ENCODE measurements at regions not wholly inside any gene's neighbourhood (a gene's known extent, or its start where the extent isn't known, plus 50 kb on each side); places are given as distances from the start of the nearest gene placed in this dataset.

DNA sequence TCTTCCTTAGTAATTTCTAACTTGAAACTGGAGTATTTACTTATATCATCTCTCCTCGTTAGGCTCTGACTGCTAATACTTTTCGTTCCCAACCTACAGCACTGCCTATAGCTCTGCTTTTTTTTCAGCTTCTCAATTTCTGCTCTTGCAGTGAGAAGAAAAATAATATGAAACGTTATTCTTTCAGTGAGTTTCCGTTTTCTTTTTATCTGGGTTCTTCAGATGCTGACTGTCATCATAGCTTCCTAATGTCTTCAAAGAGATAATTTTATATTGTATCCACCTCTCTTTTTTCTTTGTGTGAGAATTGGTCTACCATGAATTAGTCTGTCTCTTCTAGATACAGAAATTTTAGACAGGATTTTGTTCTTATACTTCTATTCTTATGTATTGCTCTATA lies 454.9 kb downstream of the LMO7 start:
- no peak for TF ChIP-seq JUND (IDR thresholded peaks at IDR 0.05)
- no peak for TF ChIP-seq TAF1 (IDR thresholded peaks at IDR 0.05; ENCODE audit: borderline replicate concordance, low read depth, low read length)
- TF ChIP-seq, protein P1, sequence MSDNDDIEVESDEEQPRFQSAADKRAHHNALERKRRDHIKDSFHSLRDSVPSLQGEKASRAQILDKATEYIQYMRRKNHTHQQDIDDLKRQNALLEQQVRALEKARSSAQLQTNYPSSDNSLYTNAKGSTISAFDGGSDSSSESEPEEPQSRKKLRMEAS (IDR thresholded peaks at IDR 0.05; ENCODE audit: low read depth) = no peak
- CTCF ChIA-PET = interaction anchor here (0.6 to 0.8 kb wide), 2 partner anchors 15 to 53 kb away, joined by 3 read pairs; no protein-coding TSS in a partner anchor
- no peak overlapping the region for H3K27ac ChIP-seq (ENCODE audit: low read depth in 2 of 2, low read length in 1 of 2)
- no peaks in the 10 kb centered on the region for H3F3A ChIP-seq (replicated peaks; ENCODE audit: insufficient read depth)
- no peak for DNase-seq
- no peaks in the 10 kb centered on the region for H4K20me1 ChIP-seq (ENCODE audit: insufficient read depth)
- no peaks in the 10 kb centered on the region for H3K36me3 ChIP-seq (replicated peaks in 1 of 2; ENCODE audit: control insufficient read depth in 1 of 2, insufficient read depth in 2 of 2, low read length in 1 of 2)
- no peaks in the 10 kb centered on the region for H3K9me2 ChIP-seq
- H3K9me3 ChIP-seq = no peaks in the 10 kb centered on the region
- H3K79me2 ChIP-seq (ENCODE audit: insufficient read depth) = no peaks in the 10 kb centered on the region
- no peak overlapping the region for H3K4me3 ChIP-seq (ENCODE audit: low read depth in 2 of 2, low read length in 1 of 2)
- POLR2A ChIA-PET = no interaction called here
- H2AFZ ChIP-seq (ENCODE audit: low read depth) = no peak overlapping the region
- H3K4me2 ChIP-seq = no peak overlapping the region
- no peaks in the 10 kb centered on the region for H3K4me1 ChIP-seq (ENCODE audit: control insufficient read depth in 1 of 2, insufficient read depth in 2 of 2, low read depth in 1 of 2, low read length in 1 of 2)
- WGBS (ENCODE audit: low lambda C conversion rate) = 6% methylated on average over 4 of the region's 4 CpGs
- no peak overlapping the region for H3K9ac ChIP-seq
- H3K27me3 ChIP-seq (ENCODE audit: insufficient read depth) = no peaks in the 10 kb centered on the region; the same call in 1 of the 2 replicates

DNA sequence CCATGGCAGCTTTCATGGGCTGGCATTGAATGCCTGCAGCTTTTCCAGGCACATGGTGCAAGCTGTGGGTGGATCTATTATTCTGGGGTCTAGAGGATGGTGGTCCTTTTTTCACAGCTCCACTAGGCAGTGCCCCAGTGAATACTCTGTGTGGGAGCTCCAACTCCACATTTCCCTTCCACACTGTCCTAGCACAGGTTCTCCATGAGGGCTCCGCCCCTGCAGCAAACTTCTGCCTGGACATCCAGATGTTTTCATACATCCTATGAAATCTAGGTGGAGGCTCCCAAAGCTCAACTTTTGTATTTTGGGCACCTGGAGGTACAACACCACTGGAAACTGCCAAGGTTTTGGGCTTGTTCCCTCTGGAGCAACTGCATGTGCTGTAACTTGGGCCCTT lies 450.6 kb downstream of the LMO7 start:
- ChIA-PET POLR2A (no interaction called here), CTCF (no interaction called here)
- Histone ChIP-seq H3K79me2 (ENCODE audit: insufficient read depth) (no peaks in the 10 kb centered on the region), H4K20me1 (ENCODE audit: insufficient read depth) (no peaks in the 10 kb centered on the region), H2AFZ (ENCODE audit: low read depth) (no peak overlapping the region), H3K4me1 (ENCODE audit: control insufficient read depth in 1 of 2, insufficient read depth in 2 of 2, low read depth in 1 of 2, low read length in 1 of 2) (no peaks in the 10 kb centered on the region), H3K27ac (ENCODE audit: low read depth in 2 of 2, low read length in 1 of 2) (no peak overlapping the region), H3K9ac (no peak overlapping the region), H3K36me3 (replicated peaks in 1 of 2; ENCODE audit: control insufficient read depth in 1 of 2, insufficient read depth in 2 of 2, low read length in 1 of 2) (no peaks in the 10 kb centered on the region), H3K4me2 (no peak overlapping the region), H3F3A (replicated peaks; ENCODE audit: insufficient read depth) (no peaks in the 10 kb centered on the region), H3K27me3 (ENCODE audit: insufficient read depth) (no peaks in the 10 kb centered on the region), H3K9me2 (no peaks in the 10 kb centered on the region), H3K9me3 (no peaks in the 10 kb centered on the region), H3K4me3 (ENCODE audit: low read depth in 2 of 2, low read length in 1 of 2) (no peak overlapping the region)
- 0% methylated on average over 1 of the region's 1 CpG for WGBS (ENCODE audit: low lambda C conversion rate)
- DNase-seq = no peak
- TF ChIP-seq, protein P2, sequence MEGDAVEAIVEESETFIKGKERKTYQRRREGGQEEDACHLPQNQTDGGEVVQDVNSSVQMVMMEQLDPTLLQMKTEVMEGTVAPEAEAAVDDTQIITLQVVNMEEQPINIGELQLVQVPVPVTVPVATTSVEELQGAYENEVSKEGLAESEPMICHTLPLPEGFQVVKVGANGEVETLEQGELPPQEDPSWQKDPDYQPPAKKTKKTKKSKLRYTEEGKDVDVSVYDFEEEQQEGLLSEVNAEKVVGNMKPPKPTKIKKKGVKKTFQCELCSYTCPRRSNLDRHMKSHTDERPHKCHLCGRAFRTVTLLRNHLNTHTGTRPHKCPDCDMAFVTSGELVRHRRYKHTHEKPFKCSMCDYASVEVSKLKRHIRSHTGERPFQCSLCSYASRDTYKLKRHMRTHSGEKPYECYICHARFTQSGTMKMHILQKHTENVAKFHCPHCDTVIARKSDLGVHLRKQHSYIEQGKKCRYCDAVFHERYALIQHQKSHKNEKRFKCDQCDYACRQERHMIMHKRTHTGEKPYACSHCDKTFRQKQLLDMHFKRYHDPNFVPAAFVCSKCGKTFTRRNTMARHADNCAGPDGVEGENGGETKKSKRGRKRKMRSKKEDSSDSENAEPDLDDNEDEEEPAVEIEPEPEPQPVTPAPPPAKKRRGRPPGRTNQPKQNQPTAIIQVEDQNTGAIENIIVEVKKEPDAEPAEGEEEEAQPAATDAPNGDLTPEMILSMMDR (IDR thresholded peaks at IDR 0.05) = no peak
- TF ChIP-seq NFIC (IDR thresholded peaks at IDR 0.05; ENCODE audit: borderline replicate concordance) = no peak
- no peak for TF ChIP-seq RAD21 (IDR thresholded peaks at IDR 0.05; ENCODE audit: low read length)
- no peak for TF ChIP-seq MXI1 (IDR thresholded peaks at IDR 0.05; ENCODE audit: low read depth, low read length)
- TF ChIP-seq NRF1 (IDR thresholded peaks at IDR 0.05; ENCODE audit: low read depth, low read length) = no peak
- TF ChIP-seq, protein P3, sequence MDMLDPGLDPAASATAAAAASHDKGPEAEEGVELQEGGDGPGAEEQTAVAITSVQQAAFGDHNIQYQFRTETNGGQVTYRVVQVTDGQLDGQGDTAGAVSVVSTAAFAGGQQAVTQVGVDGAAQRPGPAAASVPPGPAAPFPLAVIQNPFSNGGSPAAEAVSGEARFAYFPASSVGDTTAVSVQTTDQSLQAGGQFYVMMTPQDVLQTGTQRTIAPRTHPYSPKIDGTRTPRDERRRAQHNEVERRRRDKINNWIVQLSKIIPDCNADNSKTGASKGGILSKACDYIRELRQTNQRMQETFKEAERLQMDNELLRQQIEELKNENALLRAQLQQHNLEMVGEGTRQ (IDR thresholded peaks at IDR 0.05; ENCODE audit: borderline replicate concordance, low read depth, low read length) = no peak
- TF ChIP-seq JUND (IDR thresholded peaks at IDR 0.05) = no peak
- no peak for TF ChIP-seq TAF1 (IDR thresholded peaks at IDR 0.05; ENCODE audit: borderline replicate concordance, low read depth, low read length)
- TF ChIP-seq TEAD4 (IDR thresholded peaks at IDR 0.05; ENCODE audit: borderline replicate concordance, insufficient read depth) = no peak
- no peak for TF ChIP-seq TCF12 (IDR thresholded peaks at IDR 0.05)
- TF ChIP-seq, protein P4, sequence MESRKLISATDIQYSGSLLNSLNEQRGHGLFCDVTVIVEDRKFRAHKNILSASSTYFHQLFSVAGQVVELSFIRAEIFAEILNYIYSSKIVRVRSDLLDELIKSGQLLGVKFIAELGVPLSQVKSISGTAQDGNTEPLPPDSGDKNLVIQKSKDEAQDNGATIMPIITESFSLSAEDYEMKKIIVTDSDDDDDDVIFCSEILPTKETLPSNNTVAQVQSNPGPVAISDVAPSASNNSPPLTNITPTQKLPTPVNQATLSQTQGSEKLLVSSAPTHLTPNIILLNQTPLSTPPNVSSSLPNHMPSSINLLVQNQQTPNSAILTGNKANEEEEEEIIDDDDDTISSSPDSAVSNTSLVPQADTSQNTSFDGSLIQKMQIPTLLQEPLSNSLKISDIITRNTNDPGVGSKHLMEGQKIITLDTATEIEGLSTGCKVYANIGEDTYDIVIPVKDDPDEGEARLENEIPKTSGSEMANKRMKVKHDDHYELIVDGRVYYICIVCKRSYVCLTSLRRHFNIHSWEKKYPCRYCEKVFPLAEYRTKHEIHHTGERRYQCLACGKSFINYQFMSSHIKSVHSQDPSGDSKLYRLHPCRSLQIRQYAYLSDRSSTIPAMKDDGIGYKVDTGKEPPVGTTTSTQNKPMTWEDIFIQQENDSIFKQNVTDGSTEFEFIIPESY (IDR thresholded peaks at IDR 0.05; ENCODE audit: borderline replicate concordance, low read depth) = no peak
- TF ChIP-seq EP300 (IDR thresholded peaks at IDR 0.05; ENCODE audit: borderline replicate concordance in 1 of 2, low read depth in 1 of 2, low read length in 1 of 2) = no peak
- TF ChIP-seq RXRA (IDR thresholded peaks at IDR 0.05; ENCODE audit: borderline replicate concordance, low read depth) = no peak
- TF ChIP-seq SIN3A (IDR thresholded peaks at IDR 0.05; ENCODE audit: borderline replicate concordance, low read depth, low read length) = no peak
- TF ChIP-seq GABPA (IDR thresholded peaks at IDR 0.05; ENCODE audit: low read depth) = no peak
- TF ChIP-seq RFX5 (IDR thresholded peaks at IDR 0.05; ENCODE audit: low read length) = no peak
- TF ChIP-seq, protein P5, sequence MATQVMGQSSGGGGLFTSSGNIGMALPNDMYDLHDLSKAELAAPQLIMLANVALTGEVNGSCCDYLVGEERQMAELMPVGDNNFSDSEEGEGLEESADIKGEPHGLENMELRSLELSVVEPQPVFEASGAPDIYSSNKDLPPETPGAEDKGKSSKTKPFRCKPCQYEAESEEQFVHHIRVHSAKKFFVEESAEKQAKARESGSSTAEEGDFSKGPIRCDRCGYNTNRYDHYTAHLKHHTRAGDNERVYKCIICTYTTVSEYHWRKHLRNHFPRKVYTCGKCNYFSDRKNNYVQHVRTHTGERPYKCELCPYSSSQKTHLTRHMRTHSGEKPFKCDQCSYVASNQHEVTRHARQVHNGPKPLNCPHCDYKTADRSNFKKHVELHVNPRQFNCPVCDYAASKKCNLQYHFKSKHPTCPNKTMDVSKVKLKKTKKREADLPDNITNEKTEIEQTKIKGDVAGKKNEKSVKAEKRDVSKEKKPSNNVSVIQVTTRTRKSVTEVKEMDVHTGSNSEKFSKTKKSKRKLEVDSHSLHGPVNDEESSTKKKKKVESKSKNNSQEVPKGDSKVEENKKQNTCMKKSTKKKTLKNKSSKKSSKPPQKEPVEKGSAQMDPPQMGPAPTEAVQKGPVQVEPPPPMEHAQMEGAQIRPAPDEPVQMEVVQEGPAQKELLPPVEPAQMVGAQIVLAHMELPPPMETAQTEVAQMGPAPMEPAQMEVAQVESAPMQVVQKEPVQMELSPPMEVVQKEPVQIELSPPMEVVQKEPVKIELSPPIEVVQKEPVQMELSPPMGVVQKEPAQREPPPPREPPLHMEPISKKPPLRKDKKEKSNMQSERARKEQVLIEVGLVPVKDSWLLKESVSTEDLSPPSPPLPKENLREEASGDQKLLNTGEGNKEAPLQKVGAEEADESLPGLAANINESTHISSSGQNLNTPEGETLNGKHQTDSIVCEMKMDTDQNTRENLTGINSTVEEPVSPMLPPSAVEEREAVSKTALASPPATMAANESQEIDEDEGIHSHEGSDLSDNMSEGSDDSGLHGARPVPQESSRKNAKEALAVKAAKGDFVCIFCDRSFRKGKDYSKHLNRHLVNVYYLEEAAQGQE (IDR thresholded peaks at IDR 0.05; ENCODE audit: low read depth, low read length) = no peak
- TF ChIP-seq, protein P6, sequence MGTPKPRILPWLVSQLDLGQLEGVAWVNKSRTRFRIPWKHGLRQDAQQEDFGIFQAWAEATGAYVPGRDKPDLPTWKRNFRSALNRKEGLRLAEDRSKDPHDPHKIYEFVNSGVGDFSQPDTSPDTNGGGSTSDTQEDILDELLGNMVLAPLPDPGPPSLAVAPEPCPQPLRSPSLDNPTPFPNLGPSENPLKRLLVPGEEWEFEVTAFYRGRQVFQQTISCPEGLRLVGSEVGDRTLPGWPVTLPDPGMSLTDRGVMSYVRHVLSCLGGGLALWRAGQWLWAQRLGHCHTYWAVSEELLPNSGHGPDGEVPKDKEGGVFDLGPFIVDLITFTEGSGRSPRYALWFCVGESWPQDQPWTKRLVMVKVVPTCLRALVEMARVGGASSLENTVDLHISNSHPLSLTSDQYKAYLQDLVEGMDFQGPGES (IDR thresholded peaks at IDR 0.05; ENCODE audit: low read depth, low read length) = no peak
